T-cell (primary cell): ENCODE measurements at regions not wholly inside any gene's neighbourhood (a gene's known extent, or its start where the extent isn't known, plus 50 kb on each side); places are given as distances from the start of the nearest gene placed in this dataset.

Experiments
- ATAC-seq, 4 experiments: fragments of 200-7000 bp in 3 of 4; fragments of 150-1000 bp in 1 of 4; cut with Tn5 transposase; replicated peaks in 1 of 4; 1 replicate in 3 of 4; 2 replicates in 1 of 4; pipeline ENCODE4 v1.10.0; 2021; ENCODE audit warnings: moderate library complexity in 3 of 4, mild to moderate bottlenecking in 2 of 4, moderate number of reproducible peaks in 1 of 4
- CTCF ChIA-PET, 2 donors: fragments of 300-600 bp; sonication (Branson Sonifier 250); formaldehyde crosslinking; loops; one replicate each; lab custom pipeline; 2022; ENCODE audit warnings: antibody characterized with exemption in 2 of 2; lab: Charles Lee
- POLR2A ChIA-PET, 2 donors: fragments of 300-600 bp; sonication (Branson Sonifier 250); formaldehyde crosslinking; loops; one replicate each; lab custom pipeline; 2022; ENCODE audit warnings: antibody characterized with exemption in 2 of 2; lab: Charles Lee
- DNase-seq, 35 experiments: peaks; one replicate each; pipeline versions ENCODE4 v3.0.0 to v3.0.0-alpha.2; 2013 to 2023
- H3K27ac ChIP-seq: one replicate; pipeline ENCODE4 v1.5.1; 2013; ENCODE audit warnings: low read length
- H3K27me3 ChIP-seq, 2 experiments: replicated peaks in 1 of 2; 1 replicate in 1 of 2; 2 replicates in 1 of 2; pipeline versions ENCODE4 v1.6.1 to v1.7.0; 2013; ENCODE audit warnings: low read length in 1 of 2, mixed read lengths in 1 of 2; ENCODE audit not compliant: control insufficient read depth in 2 of 2, insufficient read depth in 2 of 2; ENCODE audit errors: extremely low read depth in 1 of 2
- H3K36me3 ChIP-seq, 2 donors: 1 replicate in 1 of 2; 2 replicates in 1 of 2; pipeline versions ENCODE4 v1.6.1 to v1.7.0; 2013; ENCODE audit warnings: low read length in 1 of 2; ENCODE audit not compliant: control insufficient read depth in 2 of 2, insufficient read depth in 1 of 2; ENCODE audit errors: extremely low read depth in 1 of 2
- H3K4me1 ChIP-seq, 2 experiments: 1 replicate in 1 of 2; 2 replicates in 1 of 2; pipeline versions ENCODE4 v1.6.1 to v1.7.0; 2013; ENCODE audit warnings: low read length in 2 of 2, mixed read lengths in 1 of 2; ENCODE audit not compliant: insufficient read depth in 2 of 2, control insufficient read depth in 1 of 2; ENCODE audit errors: extremely low read depth in 1 of 2
- H3K4me3 ChIP-seq, 2 donors: 1 replicate in 1 of 2; 2 replicates in 1 of 2; pipeline versions ENCODE4 v1.5.1 to v1.7.0; 2013; ENCODE audit warnings: mild to moderate bottlenecking in 2 of 2, low read length in 1 of 2, moderate library complexity in 1 of 2; ENCODE audit not compliant: control insufficient read depth in 1 of 2; ENCODE audit errors: extremely low read depth in 1 of 2
- H3K9me3 ChIP-seq: 2 replicates; pipeline ENCODE4 v1.7.0; 2013
- H3K27ac Mint-ChIP-seq, 2 donors: one replicate each; pipeline ENCODE4 v1.8.0; 2020 to 2021; ENCODE audit warnings: mild to moderate bottlenecking in 2 of 2, mixed read lengths in 2 of 2
- H3K27me3 Mint-ChIP-seq, 2 donors: one replicate each; pipeline ENCODE4 v1.8.0; 2021 to 2022; ENCODE audit warnings: mixed read lengths in 2 of 2
- H3K36me3 Mint-ChIP-seq: one replicate; pipeline ENCODE4 v1.8.0; 2021; ENCODE audit warnings: mixed read lengths
- H3K4me1 Mint-ChIP-seq, 3 donors: one replicate each; pipeline ENCODE4 v1.8.0; 2020 to 2022; ENCODE audit warnings: mixed read lengths in 3 of 3, mild to moderate bottlenecking in 1 of 3
- H3K4me3 Mint-ChIP-seq, 3 donors: one replicate each; pipeline ENCODE4 v1.8.0; 2020 to 2022; ENCODE audit warnings: mild to moderate bottlenecking in 3 of 3, mixed read lengths in 3 of 3, moderate library complexity in 3 of 3
- H3K9me3 Mint-ChIP-seq, 3 donors: one replicate each; pipeline ENCODE4 v1.8.0; 2020 to 2022; ENCODE audit warnings: mixed read lengths in 3 of 3
- WGBS: methylation state at CpG from one replicate; pipeline ENCODE4 v1.1.5; 2013; ENCODE audit warnings: missing lambda C conversion rate; ENCODE audit not compliant: insufficient coverage; 5-methylcytosine and 5-hydroxymethylcytosine counted together

- H3K27me3 Mint-ChIP-seq: no peaks in the 10 kb centered on the region
- H3K4me3 Mint-ChIP-seq: no peak overlapping the region
- CTCF ChIA-PET: no interaction called here
- Histone ChIP-seq H3K4me1 (no peaks in the 10 kb centered on the region), H3K9me3 (no peaks in the 10 kb centered on the region), H3K4me3 (no peak overlapping the region), H3K27me3 (no peaks in the 10 kb centered on the region), H3K27ac (no peak overlapping the region), H3K36me3 (no peaks in the 10 kb centered on the region)
- ATAC-seq (no peak), DNase-seq (no peak)
- POLR2A ChIA-PET: no interaction called here
- WGBS: no CpG with 5 or more reads among the region's 1 CpG
- peaks cover 15 to 18% (median 18%) of the 10 kb centered on the region in 3 donors for H3K9me3 Mint-ChIP-seq
- H3K4me1 Mint-ChIP-seq: no peaks in the 10 kb centered on the region
- H3K27ac Mint-ChIP-seq: no peak overlapping the region
- H3K36me3 Mint-ChIP-seq: no peaks in the 10 kb centered on the region
Measured at GRCh38 chr18:65221736-65222135, 529.1 kb upstream of the CDH7 start.

- H3K9me3 Mint-ChIP-seq: peaks cover 12 to 18% (median 15%) of the 10 kb centered on the region in 3 donors
- H3K4me3 ChIP-seq: no peak overlapping the region
- no peak overlapping the region for H3K4me3 Mint-ChIP-seq
- ATAC-seq (no peak), DNase-seq (no peak)
- H3K27me3 ChIP-seq: no peaks in the 10 kb centered on the region
- H3K27ac ChIP-seq: no peak overlapping the region
- no peaks in the 10 kb centered on the region for H3K9me3 ChIP-seq
- no peaks in the 10 kb centered on the region for H3K36me3 Mint-ChIP-seq
- H3K27ac Mint-ChIP-seq: no peak overlapping the region
- H3K4me1 Mint-ChIP-seq: no peaks in the 10 kb centered on the region
- no peaks in the 10 kb centered on the region for H3K4me1 ChIP-seq
- WGBS: no CpG with 5 or more reads among the region's 6 CpGs
- no peaks in the 10 kb centered on the region for H3K36me3 ChIP-seq
- no peaks in the 10 kb centered on the region for H3K27me3 Mint-ChIP-seq
- POLR2A ChIA-PET: no interaction called here
- CTCF ChIA-PET: no interaction called here
Measured at GRCh38 chr18:65221115-65221514, 529.7 kb upstream of the CDH7 start.

GRCh38 chr18:65215865-65216466 lies 534.8 kb upstream of the CDH7 start:
- no peaks in the 10 kb centered on the region for H3K9me3 ChIP-seq
- WGBS: 74% methylated on average over 7 of the region's 11 CpGs
- H3K27me3 ChIP-seq: no peaks in the 10 kb centered on the region
- peaks cover 13 to 22% (median 13%) of the 10 kb centered on the region in 3 donors for H3K9me3 Mint-ChIP-seq
- ATAC-seq (no peak), DNase-seq (no peak)
- H3K27me3 Mint-ChIP-seq: no peaks in the 10 kb centered on the region
- ChIA-PET POLR2A (no interaction called here), CTCF (no interaction called here)
- H3K4me3 Mint-ChIP-seq: no peak overlapping the region
- no peak overlapping the region for H3K27ac ChIP-seq
- H3K4me3 ChIP-seq: no peak overlapping the region
- no peaks in the 10 kb centered on the region for H3K36me3 ChIP-seq
- no peaks in the 10 kb centered on the region for H3K4me1 ChIP-seq
- no peaks in the 10 kb centered on the region for H3K36me3 Mint-ChIP-seq
- H3K27ac Mint-ChIP-seq: no peak overlapping the region
- no peaks in the 10 kb centered on the region for H3K4me1 Mint-ChIP-seq

- Mint-ChIP-seq H3K9me3 (peaks cover 13 to 22% (median 17%) of the 10 kb centered on the region in 3 donors), H3K27me3 (no peaks in the 10 kb centered on the region), H3K4me3 (no peak overlapping the region), H3K4me1 (no peaks in the 10 kb centered on the region), H3K27ac (no peak overlapping the region), H3K36me3 (no peaks in the 10 kb centered on the region)
- no peak overlapping the region for H3K27ac ChIP-seq
- ATAC-seq (no peak), DNase-seq (no peak)
- ChIA-PET POLR2A (no interaction called here), CTCF (no interaction called here)
- H3K27me3 ChIP-seq: no peaks in the 10 kb centered on the region
- no peak overlapping the region for H3K4me3 ChIP-seq
- WGBS: no CpG with 5 or more reads among the region's 3 CpGs
- H3K4me1 ChIP-seq: no peaks in the 10 kb centered on the region
- H3K36me3 ChIP-seq: no peaks in the 10 kb centered on the region
- H3K9me3 ChIP-seq: no peaks in the 10 kb centered on the region
Measured at GRCh38 chr18:65214456-65214855, 536.4 kb upstream of the CDH7 start.

- CTCF ChIA-PET: no interaction called here
- no peaks in the 10 kb centered on the region for H3K36me3 Mint-ChIP-seq
- no peak overlapping the region for H3K27ac Mint-ChIP-seq
- DNase-seq (no peak), ATAC-seq (no peak)
- no peaks in the 10 kb centered on the region for H3K27me3 Mint-ChIP-seq
- no peak overlapping the region for H3K4me3 ChIP-seq
- 89% methylated on average over 21 of the region's 24 CpGs for WGBS
- H3K27ac ChIP-seq: no peak overlapping the region
- peaks cover 7 to 17% (median 15%) of the 10 kb centered on the region in 3 donors for H3K9me3 Mint-ChIP-seq
- POLR2A ChIA-PET: no interaction called here
- no peaks in the 10 kb centered on the region for H3K27me3 ChIP-seq
- no peaks in the 10 kb centered on the region for H3K9me3 ChIP-seq
- no peaks in the 10 kb centered on the region for H3K4me1 Mint-ChIP-seq
- H3K4me3 Mint-ChIP-seq: no peak overlapping the region
- no peaks in the 10 kb centered on the region for H3K36me3 ChIP-seq
- no peaks in the 10 kb centered on the region for H3K4me1 ChIP-seq
Measured at GRCh38 chr18:65206551-65207260, 544.1 kb upstream of the CDH7 start.

- WGBS: no CpG with 5 or more reads among the region's 4 CpGs
- H3K27ac Mint-ChIP-seq: no peak overlapping the region
Measured at GRCh38 chr18:65202091-65202490, 548.7 kb upstream of the CDH7 start.

More at GRCh38 chr18:65202091-65202490, 548.7 kb upstream of the CDH7 start:
- H3K4me1 ChIP-seq: no peaks in the 10 kb centered on the region
- ATAC-seq (no peak), DNase-seq (no peak)
- H3K36me3 ChIP-seq: no peaks in the 10 kb centered on the region
- Mint-ChIP-seq H3K27me3 (no peaks in the 10 kb centered on the region), H3K4me3 (no peak overlapping the region), H3K9me3 (peaks cover 14 to 22% (median 17%) of the 10 kb centered on the region in 3 donors), H3K36me3 (no peaks in the 10 kb centered on the region), H3K4me1 (no peaks in the 10 kb centered on the region)
- ChIA-PET CTCF (no interaction called here), POLR2A (no interaction called here)
- peaks cover 4% of the 10 kb centered on the region for H3K9me3 ChIP-seq
- no peak overlapping the region for H3K4me3 ChIP-seq
- no peaks in the 10 kb centered on the region for H3K27me3 ChIP-seq
- no peak overlapping the region for H3K27ac ChIP-seq
